Keratinocyte (primary cell): ENCODE measurements at regions not wholly inside any gene's neighbourhood (a gene's known extent, or its start where the extent isn't known, plus 50 kb on each side); places are given as distances from the start of the nearest gene placed in this dataset.

Experiments
- EZH2 ChIP-seq: IDR thresholded peaks from one replicate; pipeline ENCODE4 v1.6.1; 2012; ENCODE audit warnings: inconsistent platforms, mild to moderate bottlenecking, low read length, moderate library complexity
- TF ChIP-seq, protein P1 (sequence below), 3 experiments: IDR thresholded peaks in 1 of 3; conservative IDR thresholded peaks in 1 of 3; optimal IDR thresholded peaks in 1 of 3; 2 replicates in 2 of 3; 3 replicates in 1 of 3; pipeline versions ENCODE3 to v1.5.1; 2011; ENCODE audit warnings: low read length in 3 of 3, mild to moderate bottlenecking in 3 of 3, moderate library complexity in 2 of 3, control low read depth in 1 of 3, inconsistent platforms in 1 of 3; ENCODE audit not compliant: insufficient read depth in 2 of 3; ENCODE audit errors: extremely low read depth in 1 of 3

DNA sequence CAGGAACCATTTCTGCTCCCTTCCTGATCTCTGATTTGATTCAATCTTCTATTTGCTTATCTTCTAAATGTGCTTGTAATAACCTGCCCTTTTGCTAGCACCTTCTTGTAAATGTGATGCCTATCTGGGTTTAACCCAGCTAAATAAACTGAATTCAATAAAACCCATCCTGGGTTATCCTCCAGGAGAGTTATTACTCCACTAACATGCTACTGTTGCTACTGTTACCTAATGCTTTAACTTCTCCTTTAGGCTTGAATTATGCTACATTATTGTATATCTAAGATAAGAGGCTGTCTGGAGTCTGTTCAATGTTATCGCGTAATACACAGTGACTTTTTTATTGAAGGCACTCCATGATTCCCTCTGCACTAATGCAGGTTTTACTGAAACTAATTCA, 206.5 kb upstream of the CTAGE1 start:
- TF ChIP-seq, protein P1, sequence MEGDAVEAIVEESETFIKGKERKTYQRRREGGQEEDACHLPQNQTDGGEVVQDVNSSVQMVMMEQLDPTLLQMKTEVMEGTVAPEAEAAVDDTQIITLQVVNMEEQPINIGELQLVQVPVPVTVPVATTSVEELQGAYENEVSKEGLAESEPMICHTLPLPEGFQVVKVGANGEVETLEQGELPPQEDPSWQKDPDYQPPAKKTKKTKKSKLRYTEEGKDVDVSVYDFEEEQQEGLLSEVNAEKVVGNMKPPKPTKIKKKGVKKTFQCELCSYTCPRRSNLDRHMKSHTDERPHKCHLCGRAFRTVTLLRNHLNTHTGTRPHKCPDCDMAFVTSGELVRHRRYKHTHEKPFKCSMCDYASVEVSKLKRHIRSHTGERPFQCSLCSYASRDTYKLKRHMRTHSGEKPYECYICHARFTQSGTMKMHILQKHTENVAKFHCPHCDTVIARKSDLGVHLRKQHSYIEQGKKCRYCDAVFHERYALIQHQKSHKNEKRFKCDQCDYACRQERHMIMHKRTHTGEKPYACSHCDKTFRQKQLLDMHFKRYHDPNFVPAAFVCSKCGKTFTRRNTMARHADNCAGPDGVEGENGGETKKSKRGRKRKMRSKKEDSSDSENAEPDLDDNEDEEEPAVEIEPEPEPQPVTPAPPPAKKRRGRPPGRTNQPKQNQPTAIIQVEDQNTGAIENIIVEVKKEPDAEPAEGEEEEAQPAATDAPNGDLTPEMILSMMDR (optimal IDR thresholded peaks at IDR 0.05 in 1 of 3, IDR thresholded peaks at IDR 0.05 in 1 of 3, conservative IDR thresholded peaks at IDR 0.05 in 1 of 3; ENCODE audit: extremely low read depth in 1 of 3, insufficient read depth in 2 of 3, low read length in 3 of 3): no peak
- no peak for TF ChIP-seq EZH2
